ES-I3 (cell line): ENCODE measurements at regions not wholly inside any gene's neighbourhood (a gene's known extent, or its start where the extent isn't known, plus 50 kb on each side); places are given as distances from the start of the nearest gene placed in this dataset.
"Not testable (repeated sequence)": the region's sequence is repeated elsewhere in the genome, so short reads cannot be mapped to it uniquely, and the experiment has no call there.

Source experiments
- H3K36me3 ChIP-seq: 2 replicates; pipeline ENCODE4 v1.6.1; 2013; ENCODE audit warnings: mild to moderate bottlenecking, low read length, control low read depth, moderate library complexity; ENCODE audit not compliant: insufficient read depth
- H3K4me1 ChIP-seq: 2 replicates; pipeline ENCODE4 v1.6.1; 2013; ENCODE audit warnings: mild to moderate bottlenecking, control low read depth, low read length; ENCODE audit not compliant: insufficient read depth
- H3K9ac ChIP-seq: 2 replicates; pipeline ENCODE4 v1.6.1; 2013; ENCODE audit warnings: low read depth, mild to moderate bottlenecking, low read length, moderate library complexity
- H3K9me3 ChIP-seq: 2 replicates; pipeline ENCODE4 v1.6.1; 2013; ENCODE audit warnings: mild to moderate bottlenecking, low read length, moderate library complexity; ENCODE audit not compliant: control insufficient read depth, insufficient read depth

DNA sequence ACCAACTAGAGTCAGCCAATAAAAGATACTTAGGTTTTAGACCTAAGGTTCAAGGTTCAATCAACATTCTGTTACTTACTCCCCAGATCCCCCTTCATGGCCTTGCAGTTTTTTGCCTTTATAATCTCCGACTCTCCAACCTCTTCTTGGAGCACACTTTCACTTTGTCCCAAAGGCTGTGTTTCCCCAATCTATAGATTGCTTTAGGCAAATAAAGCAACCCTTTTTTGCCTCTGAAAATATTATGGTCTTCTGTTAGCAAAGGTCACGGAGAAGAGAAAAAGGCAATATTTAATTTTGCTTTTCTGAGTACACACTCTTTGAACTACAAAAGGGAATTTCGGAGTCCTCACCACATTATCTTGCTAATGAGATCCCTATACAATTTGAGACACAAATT lies 268.1 kb downstream of the PLOD2 start:
- Histone ChIP-seq H3K4me1 (peaks cover under 1% of the 10 kb centered on the region; the same call in 1 of the 2 replicates), H3K9ac (no peak overlapping the region), H3K36me3 (no peaks in the 10 kb centered on the region), H3K9me3 (no peaks in the 10 kb centered on the region)

DNA sequence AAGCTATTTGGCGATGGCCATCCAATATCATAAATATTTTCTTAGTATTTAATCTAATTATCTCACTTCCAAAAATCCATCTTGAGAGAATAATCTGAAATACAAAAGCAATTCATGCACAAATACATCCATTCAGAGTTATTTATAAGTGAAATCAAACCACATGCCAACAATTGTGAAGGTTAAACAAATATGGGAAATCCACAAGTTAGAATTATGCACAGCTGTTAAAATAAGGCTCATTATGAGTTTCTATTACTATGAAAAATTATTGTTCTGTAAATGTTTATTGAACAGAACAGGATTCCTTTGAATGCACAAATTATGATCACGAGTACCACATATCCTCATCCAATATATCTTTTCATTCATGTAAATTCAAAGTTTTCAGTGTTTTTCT lies 267.7 kb downstream of the PLOD2 start:
- H3K9me3 ChIP-seq = no peaks in the 10 kb centered on the region
- H3K4me1 ChIP-seq = peaks cover 5% of the 10 kb centered on the region; the same call in 1 of the 2 replicates
- no peak overlapping the region for H3K9ac ChIP-seq
- no peaks in the 10 kb centered on the region for H3K36me3 ChIP-seq

DNA sequence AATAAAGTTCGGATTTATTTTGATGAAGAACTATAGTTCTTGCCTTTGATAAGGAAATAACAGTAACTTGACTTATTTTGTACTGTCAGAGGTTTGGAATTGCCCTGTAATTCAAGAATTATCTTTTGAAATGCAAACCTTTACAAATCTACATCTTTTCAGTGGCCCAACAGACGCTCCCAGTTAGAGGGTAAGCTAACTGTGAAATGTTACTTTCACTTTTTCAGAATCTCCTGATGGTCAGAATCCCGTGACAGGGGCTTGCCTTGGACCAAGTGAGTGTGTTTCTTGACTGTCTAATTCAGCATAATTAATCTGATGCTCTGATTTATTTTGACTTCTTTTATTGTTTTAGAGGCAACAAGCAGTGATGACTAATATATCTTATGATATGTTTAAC lies 262.5 kb downstream of the PLOD2 start:
- H3K9me3 ChIP-seq = no peaks in the 10 kb centered on the region
- no peak overlapping the region for H3K9ac ChIP-seq
- no peaks in the 10 kb centered on the region for H3K36me3 ChIP-seq
- H3K4me1 ChIP-seq = peaks cover 16% of the 10 kb centered on the region; the same call in 1 of the 2 replicates

DNA sequence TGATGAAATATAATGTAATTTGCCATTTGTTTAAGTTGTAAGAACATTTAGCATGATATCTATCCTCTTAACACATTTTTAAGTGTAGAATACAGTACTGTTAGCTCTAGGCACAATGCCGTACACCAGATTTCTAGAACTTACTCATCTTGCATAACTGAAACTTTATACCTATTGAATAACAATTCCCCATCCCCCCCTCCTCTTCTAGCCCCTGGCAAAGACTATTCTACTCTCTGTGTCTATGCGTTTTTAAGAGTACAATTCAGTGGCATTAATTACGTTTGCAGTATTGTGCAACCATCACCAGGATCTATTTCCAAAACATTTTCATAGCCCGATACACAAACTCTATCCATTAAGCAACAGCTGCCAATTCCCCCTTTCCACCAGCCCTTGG lies 261.7 kb downstream of the PLOD2 start:
- Histone ChIP-seq H3K9ac (no peak overlapping the region), H3K9me3 (no peaks in the 10 kb centered on the region), H3K36me3 (no peaks in the 10 kb centered on the region), H3K4me1 (peaks cover 16% of the 10 kb centered on the region; the same call in 1 of the 2 replicates)

DNA sequence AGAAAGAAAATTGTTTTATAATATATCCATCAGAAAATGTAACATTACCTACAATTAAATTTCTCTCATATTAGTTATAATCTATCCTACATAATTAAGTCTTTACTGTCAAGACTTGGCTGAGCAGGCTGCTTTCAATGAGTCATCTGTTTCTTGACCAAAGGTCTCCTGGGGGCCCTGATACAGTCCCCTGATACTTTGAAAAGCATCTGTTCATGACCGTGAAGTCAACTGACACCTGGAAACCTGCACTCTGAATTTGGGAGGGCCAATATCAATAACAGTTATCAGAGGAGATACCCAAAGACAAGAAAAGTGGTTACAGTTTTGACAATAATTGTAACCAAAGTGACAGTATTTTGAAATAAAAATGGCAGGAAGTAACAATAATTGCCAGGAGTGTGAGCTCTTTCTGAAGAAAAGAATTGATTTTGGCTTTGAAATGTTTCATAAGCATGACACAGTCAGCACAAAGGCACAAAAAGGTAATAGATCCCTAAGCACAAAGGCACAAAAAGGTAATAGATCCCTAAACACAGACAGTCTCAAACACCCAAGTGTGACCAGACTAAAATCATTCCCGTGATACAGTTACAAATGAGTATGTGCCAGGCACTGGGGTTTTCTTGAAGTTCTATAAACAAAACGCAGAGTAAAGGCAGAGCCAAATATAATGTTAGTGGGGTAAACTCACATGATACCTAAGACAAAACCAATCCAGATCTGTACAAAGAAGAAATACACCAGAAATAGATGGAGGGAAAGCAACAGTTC lies 260.7 kb downstream of the PLOD2 start:
- Histone ChIP-seq H3K9ac (no peak overlapping the region), H3K9me3 (no peaks in the 10 kb centered on the region), H3K36me3 (no peaks in the 10 kb centered on the region), H3K4me1 (peaks cover 16% of the 10 kb centered on the region; the same call in 1 of the 2 replicates)

DNA sequence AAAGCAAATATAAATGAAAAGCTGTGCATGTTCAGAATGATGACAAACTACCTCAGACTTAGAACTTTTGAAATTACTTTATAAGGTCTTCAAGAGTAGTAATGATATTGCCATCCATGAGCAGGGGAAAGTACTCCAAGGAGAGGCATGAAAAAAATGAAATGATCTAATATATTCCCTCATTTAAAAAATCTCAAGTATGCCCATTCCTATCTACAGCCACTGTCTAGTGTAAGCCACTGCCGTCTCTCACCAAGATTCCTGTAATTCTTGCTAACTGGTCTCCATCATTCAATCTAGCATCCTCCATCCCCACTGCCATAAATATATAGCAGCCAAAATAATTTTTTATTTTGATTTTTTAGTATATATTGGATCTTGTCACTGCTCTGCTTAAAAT lies 258.8 kb downstream of the PLOD2 start:
- H3K9ac ChIP-seq = no peak overlapping the region
- peaks cover 16% of the 10 kb centered on the region; the same call in 1 of the 2 replicates for H3K4me1 ChIP-seq
- no peaks in the 10 kb centered on the region for H3K9me3 ChIP-seq
- no peaks in the 10 kb centered on the region for H3K36me3 ChIP-seq

DNA sequence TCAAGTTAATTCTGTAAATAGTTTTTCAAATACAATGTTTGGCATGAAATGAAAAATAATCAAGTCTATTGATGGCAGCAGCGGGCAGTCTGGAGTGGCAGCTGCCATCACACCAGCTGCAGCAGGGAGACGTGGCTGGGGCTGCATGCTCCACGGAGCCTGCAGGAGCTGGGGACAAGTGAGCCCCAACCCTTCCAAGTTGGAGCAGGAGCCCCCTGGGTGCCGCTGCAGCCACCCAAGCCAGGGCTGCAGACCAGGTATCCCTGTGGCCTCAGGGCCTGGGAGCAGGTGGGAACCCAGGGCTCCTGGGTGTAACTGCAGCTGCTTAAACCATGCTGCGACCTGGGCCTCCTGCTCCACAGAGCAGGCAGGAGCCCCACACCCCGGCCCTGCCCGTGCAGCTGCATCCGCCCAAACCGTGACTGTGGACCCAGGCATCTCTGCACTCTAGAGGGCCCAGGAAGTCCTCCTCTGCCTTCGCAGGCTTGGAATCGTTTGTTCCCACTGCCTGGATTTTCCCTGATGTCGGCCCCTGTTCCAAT lies 257.4 kb downstream of the PLOD2 start:
- Histone ChIP-seq H3K4me1 (peaks cover 9% of the 10 kb centered on the region; the same call in 1 of the 2 replicates), H3K9ac (no peak overlapping the region), H3K9me3 (no peaks in the 10 kb centered on the region), H3K36me3 (no peaks in the 10 kb centered on the region)

DNA sequence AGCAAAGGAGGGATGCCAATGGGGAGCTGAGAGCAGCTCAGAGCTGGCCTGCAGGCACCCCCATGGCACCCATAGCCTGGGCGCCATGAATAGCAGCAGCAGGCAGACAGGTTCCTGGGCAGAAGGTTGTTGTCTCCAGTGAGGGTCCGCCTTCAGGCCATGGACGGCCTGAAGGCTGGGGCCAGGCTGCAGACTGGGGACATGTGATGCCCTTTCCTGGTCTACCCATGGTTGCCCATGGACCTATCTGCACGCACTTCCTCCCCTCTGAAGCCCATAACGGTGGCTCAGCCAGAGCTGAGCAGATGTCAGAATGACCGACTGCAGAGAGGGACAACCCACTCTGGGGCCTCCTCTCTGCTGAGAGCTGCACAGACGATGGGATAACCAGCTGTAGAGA lies 256.8 kb downstream of the PLOD2 start:
- H3K4me1 ChIP-seq = peaks cover 3% of the 10 kb centered on the region; the same call in 1 of the 2 replicates
- H3K9ac ChIP-seq = no peak overlapping the region
- no peaks in the 10 kb centered on the region for H3K36me3 ChIP-seq
- H3K9me3 ChIP-seq = no peaks in the 10 kb centered on the region

DNA sequence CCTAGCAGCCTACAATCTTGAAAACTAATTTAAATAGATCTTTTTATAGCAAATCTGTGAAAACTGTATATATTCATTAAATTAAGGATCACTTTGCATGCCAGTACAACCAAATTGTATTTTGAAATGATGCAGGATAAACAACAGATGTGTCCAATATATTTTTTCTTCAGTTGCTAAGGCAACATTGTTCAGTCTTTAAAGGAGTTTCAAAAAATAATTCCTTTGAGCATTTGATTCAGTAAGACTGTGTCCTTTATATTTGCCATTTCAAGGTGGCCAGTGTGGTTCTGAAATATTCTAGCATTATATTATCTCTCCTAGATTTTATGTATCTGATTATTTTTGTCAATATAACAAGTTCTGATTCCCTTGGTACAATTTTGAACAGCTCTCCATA lies 254.7 kb downstream of the PLOD2 start:
- no peak overlapping the region for H3K9ac ChIP-seq
- H3K36me3 ChIP-seq = no peaks in the 10 kb centered on the region
- no peaks in the 10 kb centered on the region for H3K4me1 ChIP-seq
- no peaks in the 10 kb centered on the region for H3K9me3 ChIP-seq

DNA sequence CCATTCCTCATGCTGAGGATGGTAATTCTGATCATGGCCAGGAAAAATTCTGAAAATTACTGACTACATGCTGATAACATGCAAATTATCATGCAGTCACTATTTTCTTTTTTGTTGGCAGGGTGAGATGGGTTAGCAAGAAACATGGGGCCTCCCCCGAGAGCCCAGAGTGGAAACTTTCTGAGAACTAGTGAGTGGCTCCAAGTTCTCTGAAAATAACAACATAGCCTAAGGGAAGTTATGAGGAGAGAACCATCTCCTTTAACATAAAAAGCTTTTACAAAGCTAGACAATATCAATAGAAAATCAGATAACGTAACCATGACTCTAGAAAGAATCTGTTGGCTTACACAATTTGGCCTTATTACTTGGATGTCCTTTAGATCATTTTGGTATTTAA lies 254.2 kb downstream of the PLOD2 start:
- H3K36me3 ChIP-seq = no peaks in the 10 kb centered on the region
- no peaks in the 10 kb centered on the region for H3K4me1 ChIP-seq
- no peak overlapping the region for H3K9ac ChIP-seq
- H3K9me3 ChIP-seq = no peaks in the 10 kb centered on the region

DNA sequence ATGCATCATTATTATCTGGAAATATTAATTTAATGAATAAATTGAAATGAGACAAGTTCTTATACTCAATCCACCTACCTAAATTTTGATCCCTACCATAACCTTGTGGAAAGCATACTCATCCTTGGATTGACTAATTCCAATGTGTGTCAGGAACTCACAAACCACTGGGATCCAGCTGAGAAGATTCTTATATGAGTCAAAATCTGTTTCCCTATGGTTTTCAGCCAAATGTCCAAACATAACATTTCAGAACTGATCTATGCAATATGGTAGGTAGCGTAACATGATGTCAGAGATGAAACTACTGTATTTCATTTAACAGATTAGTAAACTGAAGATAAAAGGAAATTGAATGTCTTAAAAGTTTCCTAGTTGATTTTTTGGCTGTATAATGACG lies 250.0 kb downstream of the PLOD2 start:
- Histone ChIP-seq H3K4me1 (no peaks in the 10 kb centered on the region), H3K9ac (no peak overlapping the region), H3K9me3 (no peaks in the 10 kb centered on the region), H3K36me3 (no peaks in the 10 kb centered on the region)

DNA sequence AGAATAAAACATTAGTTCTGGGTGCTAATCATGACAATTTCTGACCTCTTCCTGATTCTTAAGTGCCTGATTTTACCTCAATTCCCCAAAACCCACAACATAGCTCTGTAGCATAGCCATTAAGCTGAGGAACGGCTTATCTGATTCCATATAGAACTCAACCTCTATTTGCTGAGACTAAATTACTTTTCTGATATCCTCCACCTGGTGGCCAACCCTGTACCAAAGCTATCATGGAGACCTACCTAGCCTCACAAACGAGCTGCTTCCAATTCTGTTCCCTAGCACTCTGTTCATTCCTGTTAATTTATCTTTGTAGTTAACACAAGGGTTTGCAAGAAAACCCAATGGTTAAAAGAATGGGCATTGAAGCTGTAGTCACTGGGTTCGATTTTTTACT lies 245.2 kb downstream of the PLOD2 start:
- Histone ChIP-seq H3K4me1 (no peaks in the 10 kb centered on the region), H3K9ac (no peak overlapping the region), H3K36me3 (no peaks in the 10 kb centered on the region), H3K9me3 (no peaks in the 10 kb centered on the region)

DNA sequence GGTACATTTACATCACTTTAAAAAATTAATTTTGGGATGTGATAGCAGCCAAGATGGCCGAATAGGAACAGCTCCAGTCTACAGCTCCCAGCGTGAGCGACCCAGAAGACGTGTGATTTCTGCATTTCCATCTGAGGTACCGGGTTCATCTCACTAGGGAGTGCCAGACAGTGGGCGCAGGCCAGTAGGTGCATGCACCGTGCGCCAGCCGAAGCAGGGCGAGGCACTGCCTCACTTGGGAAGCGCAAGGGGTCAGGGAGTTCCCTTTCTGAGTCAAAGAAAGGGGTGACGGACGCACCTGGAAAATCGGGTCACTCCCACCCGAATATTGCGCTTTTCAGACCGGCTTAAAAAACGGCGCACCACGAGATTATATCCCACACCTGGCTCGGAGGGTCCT lies 233.2 kb downstream of the PLOD2 start:
- not testable (repeated sequence) for H3K4me1 ChIP-seq, H3K9ac ChIP-seq, H3K36me3 ChIP-seq, H3K9me3 ChIP-seq

DNA sequence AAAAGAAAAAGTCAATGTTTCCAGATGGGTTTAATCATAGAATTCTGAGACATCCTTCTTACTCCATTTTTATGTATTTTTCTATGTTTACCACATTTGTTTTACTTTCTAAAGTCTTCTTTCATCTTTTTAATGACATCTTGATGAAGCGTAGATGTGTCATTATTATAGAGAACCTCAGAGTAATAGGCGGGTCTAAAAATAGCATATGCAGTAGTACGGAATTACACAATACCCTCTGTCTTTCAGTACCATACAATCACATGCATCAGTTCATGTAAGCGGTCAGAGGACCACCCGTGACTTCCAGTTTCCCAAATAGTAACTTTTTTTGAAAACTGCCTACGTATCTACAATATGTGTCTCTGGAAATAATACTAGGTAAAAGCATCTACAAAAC lies 224.0 kb downstream of the PLOD2 start:
- Histone ChIP-seq H3K4me1 (no peaks in the 10 kb centered on the region), H3K9ac (no peak overlapping the region), H3K9me3 (no peaks in the 10 kb centered on the region), H3K36me3 (no peaks in the 10 kb centered on the region)

DNA sequence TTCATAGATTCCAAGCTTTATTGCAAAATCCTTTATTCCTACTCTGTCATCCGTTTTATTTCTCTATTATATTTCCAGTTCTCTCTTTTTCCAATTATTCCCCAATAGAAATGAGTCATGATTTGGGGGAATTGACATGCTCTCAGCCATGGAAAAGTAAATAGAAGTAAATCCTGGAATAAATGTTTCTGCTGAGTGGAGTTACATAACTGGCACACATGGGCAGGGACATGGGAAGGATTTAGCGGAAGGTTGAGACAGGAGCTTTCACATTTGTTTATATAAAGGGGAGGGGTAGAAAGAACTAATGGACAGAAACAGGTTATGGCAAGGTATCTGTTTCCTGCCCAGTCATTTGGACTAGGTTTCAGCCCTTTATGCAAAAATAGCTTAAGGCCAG lies 221.6 kb downstream of the PLOD2 start:
- Histone ChIP-seq H3K9me3 (no peaks in the 10 kb centered on the region), H3K4me1 (no peaks in the 10 kb centered on the region; the same call in 1 of the 2 replicates), H3K9ac (no peak overlapping the region), H3K36me3 (no peaks in the 10 kb centered on the region)
